ENCODE measurements at regions not wholly inside any gene's neighbourhood (a gene's known extent, or its start where the extent isn't known, plus 50 kb on each side); places are given as distances from the start of the nearest gene placed in this dataset.

DNA sequence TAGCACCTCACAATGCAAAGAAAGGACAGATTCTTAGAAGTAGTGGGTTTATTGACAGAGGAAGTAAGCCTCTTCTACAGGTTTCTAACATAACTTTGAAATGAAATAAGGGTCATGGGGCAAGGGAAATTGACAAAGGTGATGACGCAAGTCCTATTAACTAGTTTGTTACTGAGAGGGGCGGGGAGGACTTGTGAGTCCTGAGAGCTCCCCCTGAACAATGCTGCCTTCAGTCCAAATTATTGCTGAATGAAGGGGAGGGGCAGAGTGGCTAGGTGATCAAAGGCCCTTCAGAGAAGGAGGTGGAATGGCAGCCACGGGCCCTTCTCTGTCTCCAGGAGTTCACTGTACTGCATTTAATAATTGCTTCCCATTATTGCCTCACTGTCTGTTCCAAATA lies 390.0 kb downstream of the MEIS1 start:
- no peak for DNase-seq (ENCODE audit: low read depth in 1 of 2, low spot score in 1 of 2)

DNA sequence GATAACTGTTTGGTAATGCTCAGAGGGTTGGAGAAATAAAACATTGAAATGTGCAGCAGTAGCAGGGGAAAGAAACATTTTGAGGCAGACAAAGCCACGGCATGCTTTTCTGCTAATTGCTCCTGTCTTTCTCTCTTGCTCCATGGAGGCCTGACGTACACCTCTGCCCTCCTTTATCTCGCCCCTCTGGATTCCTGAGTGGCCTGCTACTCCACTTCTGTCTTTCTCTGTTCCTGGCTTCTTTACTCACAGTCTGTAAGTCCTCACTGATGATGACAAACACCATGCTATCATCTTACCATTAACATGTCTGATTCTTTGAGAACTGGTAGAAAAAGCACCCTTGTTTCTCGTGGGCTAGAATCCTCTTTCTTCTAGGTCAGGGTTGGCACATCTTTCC lies 392.9 kb downstream of the MEIS1 start:
- Histone ChIP-seq H3K4me3 (replicated peaks; ENCODE audit: insufficient read depth, low read length) (no peak overlapping the region), H3K27me3 (ENCODE audit: insufficient read depth, poor library complexity, severe bottlenecking) (no peaks in the 10 kb centered on the region), H3K27ac (replicated peaks) (no peak overlapping the region)
- no peak for TF ChIP-seq CTCF (IDR thresholded peaks at IDR 0.05; ENCODE audit: insufficient read depth, low read length)
- TF ChIP-seq POLR2AphosphoS5 (IDR thresholded peaks at IDR 0.05; ENCODE audit: low read depth): no peak
- TF ChIP-seq SPI1 (IDR thresholded peaks at IDR 0.05; ENCODE audit: borderline replicate concordance, low read depth): no peak
- TF ChIP-seq, protein P1, sequence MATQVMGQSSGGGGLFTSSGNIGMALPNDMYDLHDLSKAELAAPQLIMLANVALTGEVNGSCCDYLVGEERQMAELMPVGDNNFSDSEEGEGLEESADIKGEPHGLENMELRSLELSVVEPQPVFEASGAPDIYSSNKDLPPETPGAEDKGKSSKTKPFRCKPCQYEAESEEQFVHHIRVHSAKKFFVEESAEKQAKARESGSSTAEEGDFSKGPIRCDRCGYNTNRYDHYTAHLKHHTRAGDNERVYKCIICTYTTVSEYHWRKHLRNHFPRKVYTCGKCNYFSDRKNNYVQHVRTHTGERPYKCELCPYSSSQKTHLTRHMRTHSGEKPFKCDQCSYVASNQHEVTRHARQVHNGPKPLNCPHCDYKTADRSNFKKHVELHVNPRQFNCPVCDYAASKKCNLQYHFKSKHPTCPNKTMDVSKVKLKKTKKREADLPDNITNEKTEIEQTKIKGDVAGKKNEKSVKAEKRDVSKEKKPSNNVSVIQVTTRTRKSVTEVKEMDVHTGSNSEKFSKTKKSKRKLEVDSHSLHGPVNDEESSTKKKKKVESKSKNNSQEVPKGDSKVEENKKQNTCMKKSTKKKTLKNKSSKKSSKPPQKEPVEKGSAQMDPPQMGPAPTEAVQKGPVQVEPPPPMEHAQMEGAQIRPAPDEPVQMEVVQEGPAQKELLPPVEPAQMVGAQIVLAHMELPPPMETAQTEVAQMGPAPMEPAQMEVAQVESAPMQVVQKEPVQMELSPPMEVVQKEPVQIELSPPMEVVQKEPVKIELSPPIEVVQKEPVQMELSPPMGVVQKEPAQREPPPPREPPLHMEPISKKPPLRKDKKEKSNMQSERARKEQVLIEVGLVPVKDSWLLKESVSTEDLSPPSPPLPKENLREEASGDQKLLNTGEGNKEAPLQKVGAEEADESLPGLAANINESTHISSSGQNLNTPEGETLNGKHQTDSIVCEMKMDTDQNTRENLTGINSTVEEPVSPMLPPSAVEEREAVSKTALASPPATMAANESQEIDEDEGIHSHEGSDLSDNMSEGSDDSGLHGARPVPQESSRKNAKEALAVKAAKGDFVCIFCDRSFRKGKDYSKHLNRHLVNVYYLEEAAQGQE (IDR thresholded peaks at IDR 0.05; ENCODE audit: insufficient replicate concordance, low read depth): no peak
- TF ChIP-seq GABPA (IDR thresholded peaks at IDR 0.05; ENCODE audit: low read depth): no peak
- DNase-seq (ENCODE audit: low read depth in 1 of 2, low spot score in 1 of 2): no peak

More for the DNA sequence above, 390.0 kb downstream of the MEIS1 start:
- H3K27me3 ChIP-seq (ENCODE audit: insufficient read depth, poor library complexity, severe bottlenecking): no peaks in the 10 kb centered on the region
- H3K27ac ChIP-seq (replicated peaks): no peak overlapping the region
- TF ChIP-seq, protein P1 (IDR thresholded peaks at IDR 0.05; ENCODE audit: insufficient replicate concordance, low read depth): no peak
- TF ChIP-seq POLR2AphosphoS5 (IDR thresholded peaks at IDR 0.05; ENCODE audit: low read depth) (no peak), CTCF (IDR thresholded peaks at IDR 0.05; ENCODE audit: insufficient read depth, low read length) (no peak), GABPA (IDR thresholded peaks at IDR 0.05; ENCODE audit: low read depth) (no peak)
- H3K4me3 ChIP-seq (replicated peaks; ENCODE audit: insufficient read depth, low read length): no peak overlapping the region

DNA sequence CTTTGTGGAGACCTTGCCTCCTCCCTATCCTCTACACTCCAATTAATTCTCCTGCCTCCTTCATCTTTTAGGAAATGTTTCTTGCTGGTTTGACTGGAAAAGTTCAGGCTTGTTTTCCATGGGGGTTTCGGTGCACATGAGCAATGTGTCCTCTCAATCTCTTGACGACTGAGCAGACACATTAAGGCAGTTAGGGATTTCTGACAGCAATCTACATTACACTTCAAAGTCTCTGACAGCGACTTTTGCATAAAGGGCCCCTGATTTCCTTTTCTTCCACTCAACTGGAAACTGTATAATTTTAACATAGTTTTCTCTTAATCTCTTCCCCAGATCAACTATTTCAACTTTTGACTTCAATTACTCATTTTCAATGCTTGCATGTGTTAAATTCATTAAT lies 394.0 kb downstream of the MEIS1 start:
- H3K27ac ChIP-seq (replicated peaks): no peak overlapping the region
- no peak overlapping the region for H3K4me3 ChIP-seq (replicated peaks; ENCODE audit: insufficient read depth, low read length)
- TF ChIP-seq CTCF (IDR thresholded peaks at IDR 0.05; ENCODE audit: insufficient read depth, low read length): no peak
- TF ChIP-seq, protein P1 (IDR thresholded peaks at IDR 0.05; ENCODE audit: insufficient replicate concordance, low read depth): no peak
- TF ChIP-seq POLR2AphosphoS5 (IDR thresholded peaks at IDR 0.05; ENCODE audit: low read depth): no peak
- TF ChIP-seq SPI1 (IDR thresholded peaks at IDR 0.05; ENCODE audit: borderline replicate concordance, low read depth): no peak
- TF ChIP-seq GABPA (IDR thresholded peaks at IDR 0.05; ENCODE audit: low read depth): no peak
- no peak for DNase-seq (ENCODE audit: low read depth in 1 of 2, low spot score in 1 of 2)
- no peaks in the 10 kb centered on the region for H3K27me3 ChIP-seq (ENCODE audit: insufficient read depth, poor library complexity, severe bottlenecking)
